WTC11 (cell line): ENCODE measurements at regions not wholly inside any gene's neighbourhood (a gene's known extent, or its start where the extent isn't known, plus 50 kb on each side); places are given as distances from the start of the nearest gene placed in this dataset.

Experiments
- ATAC-seq: fragments of 200-7000 bp; cut with Tn5 transposase; 2 replicates; pipeline ENCODE4 v1.10.0; 2021; ENCODE audit warnings: mild to moderate bottlenecking, moderate library complexity
- CTCF ChIA-PET: fragments of 300-600 bp; sonication (Branson Sonifier 250); formaldehyde crosslinking; loops from one replicate; lab custom pipeline; 2021; ENCODE audit warnings: antibody characterized with exemption; lab: Charles Lee
- POLR2A ChIA-PET: fragments of 350-600 bp; sonication (Branson Sonifier 250); formaldehyde crosslinking; loops from one replicate; lab custom pipeline; 2021; ENCODE audit warnings: antibody characterized with exemption; lab: Charles Lee
- DNase-seq: peaks from one replicate; pipeline ENCODE4 v3.0.0; 2021; ENCODE audit warnings: low spot score
- H3K27ac Mint-ChIP-seq: 2 replicates; pipeline ENCODE4 v1.8.0; 2021; ENCODE audit warnings: mixed read lengths
- H3K27me3 Mint-ChIP-seq: 2 replicates; pipeline ENCODE4 v1.8.0; 2021; ENCODE audit warnings: low read depth, mild to moderate bottlenecking, moderate library complexity, mixed read lengths
- H3K36me3 Mint-ChIP-seq: 2 replicates; pipeline ENCODE4 v1.8.0; 2021; ENCODE audit warnings: mixed read lengths
- H3K4me1 Mint-ChIP-seq: 2 replicates; pipeline ENCODE4 v1.8.0; 2022; ENCODE audit warnings: mixed read lengths
- H3K4me3 Mint-ChIP-seq: 2 replicates; pipeline ENCODE4 v1.8.0; 2021; ENCODE audit warnings: mild to moderate bottlenecking, moderate library complexity, mixed read lengths
- H3K9me3 Mint-ChIP-seq: 2 replicates; pipeline ENCODE4 v1.8.0; 2021; ENCODE audit warnings: mixed read lengths
- ATF6 ChIP-seq: sonication (generic); formaldehyde crosslinking; IDR thresholded peaks from 2 replicates; pipeline ENCODE4 v1.8.1; 2023; ENCODE audit warnings: mild to moderate bottlenecking, missing genetic modification reagents
- ELF4 ChIP-seq: sonication (generic); formaldehyde crosslinking; IDR thresholded peaks from 2 replicates; pipeline ENCODE4 v1.8.1; 2022; ENCODE audit warnings: low read depth, mild to moderate bottlenecking, moderate library complexity, missing genetic modification reagents
- EMX1 ChIP-seq: fragments of 250-450 bp; sonication (Bioruptor Pico); IDR thresholded peaks from 2 replicates; pipeline ENCODE4 v1.8.0; 2021; ENCODE audit warnings: mild to moderate bottlenecking
- FOXK1 ChIP-seq: sonication (generic); formaldehyde crosslinking; IDR thresholded peaks from 2 replicates; pipeline ENCODE4 v1.8.0; 2022; ENCODE audit warnings: mild to moderate bottlenecking, moderate library complexity, missing genetic modification reagents
- GABPB1 ChIP-seq: sonication (generic); formaldehyde crosslinking; IDR thresholded peaks from 2 replicates; pipeline ENCODE4 v1.8.1; 2023; ENCODE audit warnings: mild to moderate bottlenecking, missing genetic modification reagents
- IRF2 ChIP-seq: sonication (generic); formaldehyde crosslinking; IDR thresholded peaks from 2 replicates; pipeline ENCODE4 v1.8.0; 2022; ENCODE audit warnings: low read depth, missing genetic modification reagents, borderline replicate concordance
- MYBL2 ChIP-seq: sonication (generic); formaldehyde crosslinking; IDR thresholded peaks from 2 replicates; pipeline ENCODE4 v1.8.1; 2023; ENCODE audit warnings: mild to moderate bottlenecking, moderate library complexity, missing genetic modification reagents
- NFE2L1 ChIP-seq: sonication (generic); formaldehyde crosslinking; IDR thresholded peaks from 2 replicates; pipeline ENCODE4 v1.8.1; 2023; ENCODE audit warnings: missing genetic modification reagents
- NFYB ChIP-seq: sonication (generic); formaldehyde crosslinking; conservative IDR thresholded peaks from 2 replicates; pipeline ENCODE4 v1.8.0; 2022; ENCODE audit warnings: low read depth, missing genetic modification reagents
- OVOL2 ChIP-seq: fragments of 250-450 bp; sonication (Bioruptor Pico); IDR thresholded peaks from 2 replicates; pipeline ENCODE4 v1.9.0; 2021; ENCODE audit warnings: mild to moderate bottlenecking, borderline replicate concordance
- STAT6 ChIP-seq: sonication (generic); formaldehyde crosslinking; conservative IDR thresholded peaks from 2 replicates; pipeline ENCODE4 v1.8.1; 2023; ENCODE audit warnings: mild to moderate bottlenecking, low read depth, missing genetic modification reagents, moderate library complexity
- ZNF263 ChIP-seq: sonication (generic); formaldehyde crosslinking; IDR thresholded peaks from 2 replicates; pipeline ENCODE4 v1.8.1; 2022; ENCODE audit warnings: low read depth, mild to moderate bottlenecking, moderate library complexity, missing genetic modification reagents
- TF ChIP-seq, protein P1 (sequence below): sonication (generic); formaldehyde crosslinking; IDR thresholded peaks from 2 replicates; pipeline ENCODE4 v1.8.1; 2023; ENCODE audit warnings: mild to moderate bottlenecking, missing genetic modification reagents, moderate library complexity

DNA sequence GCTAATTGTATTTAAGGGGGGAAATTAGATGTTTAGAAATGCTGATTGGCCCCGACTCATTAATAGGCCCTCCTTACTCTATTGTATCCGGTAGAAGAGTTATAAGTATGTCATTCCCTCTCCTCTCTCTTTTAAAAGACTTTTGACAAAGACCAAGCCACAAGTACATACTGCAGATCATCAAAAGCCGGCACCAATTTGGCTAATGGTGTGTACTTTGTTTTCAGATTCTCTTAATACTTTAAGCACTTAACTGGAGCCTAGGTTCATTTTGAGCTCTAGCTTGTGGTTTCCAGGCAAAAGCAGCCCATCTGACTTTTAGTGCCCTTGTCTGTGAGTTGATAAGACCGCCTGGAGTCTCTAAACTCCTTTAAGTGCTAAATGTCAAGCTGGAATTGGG, 210.0 kb upstream of the LYZL1 start (continued):
- TF ChIP-seq STAT6 (no peak), GABPB1 (CRISPR knock-in tag) (no peak), ATF6 (no peak)

DNA sequence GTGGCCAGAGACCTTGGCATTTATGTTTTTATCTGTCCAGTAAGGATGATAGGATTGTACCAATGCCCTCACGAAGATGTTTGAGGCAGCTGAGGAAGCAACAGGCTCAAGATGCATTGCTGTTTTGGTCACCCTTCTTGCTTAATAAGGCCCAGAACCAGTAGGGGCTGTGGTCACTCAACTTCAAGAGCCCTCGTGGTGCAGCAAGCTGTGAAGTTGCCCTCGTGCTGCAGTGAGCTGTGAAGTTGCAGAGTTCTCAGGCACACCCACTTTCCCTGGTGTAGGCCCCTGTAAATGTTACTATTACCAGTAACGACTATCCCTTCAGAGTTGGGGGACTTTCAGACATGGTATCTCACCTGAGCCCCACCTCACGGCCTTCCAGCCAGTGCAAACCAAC, 207.6 kb upstream of the LYZL1 start:
- TF ChIP-seq MYBL2 (CRISPR knock-in tag) (no peak), EMX1 (CRISPR knock-in tag) (no peak), OVOL2 (no peak), NFYB (CRISPR knock-in tag) (no peak), IRF2 (CRISPR knock-in tag) (no peak), ZNF263 (no peak), ELF4 (CRISPR knock-in tag) (no peak), FOXK1 (CRISPR knock-in tag) (no peak), ATF6 (no peak), GABPB1 (CRISPR knock-in tag) (no peak)
- TF ChIP-seq, protein P1, sequence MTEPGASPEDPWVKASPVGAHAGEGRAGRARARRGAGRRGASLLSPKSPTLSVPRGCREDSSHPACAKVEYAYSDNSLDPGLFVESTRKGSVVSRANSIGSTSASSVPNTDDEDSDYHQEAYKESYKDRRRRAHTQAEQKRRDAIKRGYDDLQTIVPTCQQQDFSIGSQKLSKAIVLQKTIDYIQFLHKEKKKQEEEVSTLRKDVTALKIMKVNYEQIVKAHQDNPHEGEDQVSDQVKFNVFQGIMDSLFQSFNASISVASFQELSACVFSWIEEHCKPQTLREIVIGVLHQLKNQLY (CRISPR knock-in tag): no peak
- TF ChIP-seq, all 79 proteins: peak for 0
- ATAC-seq (no peak), DNase-seq (no peak)
- H3K4me1 Mint-ChIP-seq: peaks cover 19% of the 10 kb centered on the region
- CTCF ChIA-PET: interaction anchor here (1.1 kb wide), 1 partner anchor 224 kb away, joined by 3 read pairs; no protein-coding TSS in a partner anchor
- peaks cover 25% of the 10 kb centered on the region for H3K9me3 Mint-ChIP-seq
- POLR2A ChIA-PET: no interaction called here
- peaks cover 6% of the 10 kb centered on the region for H3K27me3 Mint-ChIP-seq
- no peak overlapping the region for H3K4me3 Mint-ChIP-seq
- peaks cover 12% of the 10 kb centered on the region for H3K36me3 Mint-ChIP-seq
- H3K27ac Mint-ChIP-seq: no peak overlapping the region

- no peak for TF ChIP-seq NFE2L1 (CRISPR knock-in tag)
- peaks cover 19% of the 10 kb centered on the region for H3K4me1 Mint-ChIP-seq
- H3K4me3 Mint-ChIP-seq: no peak overlapping the region
- POLR2A ChIA-PET: no interaction called here
- CTCF ChIA-PET: interaction anchor here (1.2 to 1.3 kb wide), 2 partner anchors 37 to 418 kb away, joined by 3 to 4 read pairs; no protein-coding TSS in a partner anchor
- peaks cover 25% of the 10 kb centered on the region for H3K9me3 Mint-ChIP-seq
- ATAC-seq (no peak), DNase-seq (no peak)
- no peak overlapping the region for H3K27ac Mint-ChIP-seq
- H3K36me3 Mint-ChIP-seq: peaks cover 12% of the 10 kb centered on the region
- H3K27me3 Mint-ChIP-seq: peaks cover 6% of the 10 kb centered on the region
These were observed 206.8 kb upstream of the LYZL1 start for GRCh38 chr10:29081951-29082685.
